GM23248 (cell line): ENCODE measurements at regions not wholly inside any gene's neighbourhood (a gene's known extent, or its start where the extent isn't known, plus 50 kb on each side); places are given as distances from the start of the nearest gene placed in this dataset.

Experiments
- DNase-seq: peaks from one replicate; pipeline ENCODE4 v3.0.0-alpha.2; 2015
- H2AFZ ChIP-seq: fragments of 200-600 bp; sonication (generic); 2 replicates; pipeline ENCODE4 v1.6.1; 2016; ENCODE audit warnings: antibody characterized with exemption
- H3F3A ChIP-seq: fragments of 200-600 bp; sonication (generic); 2 replicates; pipeline ENCODE4 v1.6.1; 2016; ENCODE audit warnings: mild to moderate bottlenecking, antibody characterized with exemption, mixed run types; ENCODE audit not compliant: insufficient read depth
- H3K27ac ChIP-seq: fragments of 200-600 bp; sonication (generic); 2 replicates; pipeline ENCODE4 v1.5.1; 2016; ENCODE audit warnings: mild to moderate bottlenecking
- H3K27me3 ChIP-seq: fragments of 200-600 bp; sonication (generic); replicated peaks from 2 replicates; pipeline ENCODE4 v1.6.1; 2016; ENCODE audit warnings: mild to moderate bottlenecking; ENCODE audit not compliant: insufficient read depth
- H3K36me3 ChIP-seq: fragments of 200-600 bp; sonication (generic); 2 replicates; pipeline ENCODE4 v1.6.1; 2016; ENCODE audit warnings: low read depth, mild to moderate bottlenecking
- H3K4me1 ChIP-seq: fragments of 200-600 bp; sonication (generic); 2 replicates; pipeline ENCODE4 v1.6.1; 2016; ENCODE audit warnings: mild to moderate bottlenecking; ENCODE audit not compliant: insufficient read depth
- H3K4me2 ChIP-seq: fragments of 200-600 bp; sonication (generic); one replicate; pipeline ENCODE4 v1.6.1; 2016; ENCODE audit warnings: mild to moderate bottlenecking; ENCODE audit not compliant: unreplicated experiment
- H3K4me3 ChIP-seq: fragments of 200-600 bp; sonication (generic); 2 replicates; pipeline ENCODE4 v1.5.1; 2016; ENCODE audit warnings: mild to moderate bottlenecking
- H3K79me2 ChIP-seq: fragments of 200-600 bp; sonication (generic); 2 replicates; pipeline ENCODE4 v1.6.1; 2016; ENCODE audit warnings: mild to moderate bottlenecking; ENCODE audit not compliant: insufficient read depth
- H3K9ac ChIP-seq: fragments of 200-600 bp; sonication (generic); 2 replicates; pipeline ENCODE4 v1.6.1; 2016; ENCODE audit warnings: mild to moderate bottlenecking
- H3K9me2 ChIP-seq: fragments of 200-600 bp; sonication (generic); 2 replicates; pipeline ENCODE4 v1.6.1; 2016; ENCODE audit warnings: mixed run types, mild to moderate bottlenecking, moderate library complexity; ENCODE audit not compliant: insufficient read depth
- H3K9me3 ChIP-seq: fragments of 200-600 bp; sonication (generic); one replicate; pipeline ENCODE4 v1.6.1; 2017; ENCODE audit warnings: low read depth
- H4K20me1 ChIP-seq: fragments of 200-600 bp; sonication (generic); 2 replicates; pipeline ENCODE4 v1.6.0; 2016; ENCODE audit not compliant: insufficient read depth
- EZH2 ChIP-seq: fragments of 200-600 bp; sonication (generic); IDR thresholded peaks from 2 replicates; pipeline ENCODE4 v1.6.1; 2018; ENCODE audit warnings: antibody characterized with exemption, mild to moderate bottlenecking; ENCODE audit not compliant: insufficient read depth, poor library complexity, severe bottlenecking
- EZH2phosphoT487 ChIP-seq: fragments of 200-600 bp; sonication (generic); IDR thresholded peaks from 2 replicates; pipeline ENCODE4 v1.6.1; 2018; ENCODE audit warnings: antibody characterized with exemption, moderate library complexity, mild to moderate bottlenecking, low read depth; ENCODE audit not compliant: insufficient read depth
- WGBS, 2 experiments: methylation state at CpG; one replicate each; pipeline ENCODE4 v1.1.6; 2015 to 2017; ENCODE audit warnings: low lambda C conversion rate in 2 of 2, low coverage in 1 of 2; ENCODE audit errors: missing lambda C conversion rate in 2 of 2; 5-methylcytosine and 5-hydroxymethylcytosine counted together
- in situ Hi-C: fragments of 300-500 bp; cut with MboI; formaldehyde crosslinking; loops from 2 replicates; pipeline ENCODE4 v1.15.0; 2020

- in situ Hi-C loops: no loop called here
- no peaks in the 10 kb centered on the region for H3K79me2 ChIP-seq
- H3K9me2 ChIP-seq: no peaks in the 10 kb centered on the region
- H3K27me3 ChIP-seq: no peaks in the 10 kb centered on the region
- H3K9me3 ChIP-seq: no peaks in the 10 kb centered on the region
- 53 to 62% methylated on average over 6 of the region's 6 CpGs for WGBS, 2 experiments
- no peak overlapping the region for H3K4me3 ChIP-seq
- no peaks in the 10 kb centered on the region for H4K20me1 ChIP-seq
- no peak overlapping the region for H3K9ac ChIP-seq
- no peak overlapping the region for H3K4me2 ChIP-seq
- H2AFZ ChIP-seq: no peak overlapping the region
- no peaks in the 10 kb centered on the region for H3K36me3 ChIP-seq
- H3K4me1 ChIP-seq: peaks cover 3% of the 10 kb centered on the region; the same call in 1 of the 2 replicates
- DNase-seq: no peak
- no peak overlapping the region for H3K27ac ChIP-seq
- TF ChIP-seq EZH2: no peak
- no peaks in the 10 kb centered on the region for H3F3A ChIP-seq
These were observed 131.4 kb downstream of the DICER1 start for GRCh38 chr14:95025941-95026340.

GRCh38 chr14:95025218-95025617 is 132.1 kb downstream of the DICER1 start:
- in situ Hi-C loops: no loop called here
- Histone ChIP-seq H3K79me2 (no peaks in the 10 kb centered on the region), H3K27me3 (no peaks in the 10 kb centered on the region), H3F3A (no peaks in the 10 kb centered on the region), H3K4me2 (no peak overlapping the region), H3K27ac (no peak overlapping the region), H3K4me1 (peaks cover 3% of the 10 kb centered on the region; the same call in 1 of the 2 replicates), H3K9me2 (no peaks in the 10 kb centered on the region), H2AFZ (no peak overlapping the region), H3K9me3 (no peaks in the 10 kb centered on the region), H3K9ac (no peak overlapping the region), H3K4me3 (no peak overlapping the region), H4K20me1 (no peaks in the 10 kb centered on the region), H3K36me3 (no peaks in the 10 kb centered on the region)
- peak; percentile 8 for DNase-seq
- TF ChIP-seq EZH2phosphoT487: no peak
- no peak for TF ChIP-seq EZH2
- WGBS, 2 experiments: 29 to 34% methylated on average over 4 of the region's 4 CpGs

DNA sequence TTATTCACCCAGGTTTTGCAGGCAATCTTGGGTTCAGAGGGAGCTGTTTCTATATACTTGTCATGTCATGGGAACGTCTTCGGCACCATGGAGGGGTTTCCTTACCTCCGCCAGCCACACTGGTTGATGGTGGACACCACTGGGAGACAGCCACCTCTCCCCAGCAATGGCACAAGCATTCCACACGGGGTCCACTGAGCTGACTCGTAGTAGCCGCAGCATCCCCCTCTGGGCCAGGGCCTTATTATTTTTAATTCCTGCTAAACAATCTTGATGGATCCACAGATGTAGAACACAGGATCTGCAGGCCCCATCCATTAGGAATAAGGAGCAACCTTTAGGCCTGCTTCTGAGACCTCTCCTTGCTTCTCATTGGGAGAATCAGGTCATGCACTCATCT is 132.9 kb downstream of the DICER1 start:
- Histone ChIP-seq H3K9ac (no peak overlapping the region), H4K20me1 (no peaks in the 10 kb centered on the region), H3K27me3 (no peaks in the 10 kb centered on the region), H3K4me3 (no peak overlapping the region), H3F3A (no peaks in the 10 kb centered on the region), H3K9me3 (no peaks in the 10 kb centered on the region), H2AFZ (no peak overlapping the region), H3K79me2 (no peaks in the 10 kb centered on the region), H3K27ac (no peak overlapping the region), H3K4me1 (peaks cover 3% of the 10 kb centered on the region; the same call in 1 of the 2 replicates), H3K9me2 (no peaks in the 10 kb centered on the region), H3K36me3 (no peaks in the 10 kb centered on the region), H3K4me2 (no peak overlapping the region)
- in situ Hi-C loops: no loop called here
- DNase-seq: no peak
- no peak for TF ChIP-seq EZH2
- TF ChIP-seq EZH2phosphoT487: no peak
- 74 to 76% methylated on average over 6 of the region's 6 CpGs for WGBS, 2 experiments

DNA sequence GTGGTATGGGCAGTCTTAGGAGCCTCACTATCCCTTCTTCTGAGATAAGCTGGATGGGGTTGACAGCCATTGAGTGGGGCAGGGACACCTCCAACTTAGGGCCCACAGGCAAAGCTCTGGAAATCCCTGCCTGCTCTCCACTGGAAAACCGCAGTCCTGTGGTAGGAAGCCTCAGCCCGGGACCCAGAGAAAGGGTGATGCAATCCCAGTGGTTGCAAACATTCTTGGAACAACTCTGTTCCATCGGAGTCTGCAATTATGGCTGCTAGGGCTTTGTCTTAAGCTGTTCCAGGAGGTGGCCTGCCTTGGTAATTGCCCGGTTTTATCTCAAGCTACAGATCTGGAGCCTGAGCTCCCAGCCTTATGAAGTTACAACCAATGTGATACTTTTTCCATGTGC is 133.4 kb downstream of the DICER1 start:
- Histone ChIP-seq H3K79me2 (no peaks in the 10 kb centered on the region), H3K36me3 (no peaks in the 10 kb centered on the region), H3K9me2 (no peaks in the 10 kb centered on the region), H2AFZ (0 out of 2 replicates have a peak overlapping the region, but pooled peaks have one; percentile 39), H3F3A (no peaks in the 10 kb centered on the region), H3K4me1 (peaks cover 3% of the 10 kb centered on the region; the same call in 1 of the 2 replicates), H3K9me3 (no peaks in the 10 kb centered on the region), H3K27ac (no peak overlapping the region), H3K4me2 (no peak overlapping the region), H3K9ac (no peak overlapping the region), H3K4me3 (no peak overlapping the region), H4K20me1 (no peaks in the 10 kb centered on the region), H3K27me3 (no peaks in the 10 kb centered on the region)
- in situ Hi-C loops: no loop called here
- WGBS, 2 experiments: 3 to 13% methylated on average over 4 of the region's 4 CpGs
- DNase-seq: peak; percentile 67
- TF ChIP-seq EZH2phosphoT487: no peak
- TF ChIP-seq EZH2: no peak

DNA sequence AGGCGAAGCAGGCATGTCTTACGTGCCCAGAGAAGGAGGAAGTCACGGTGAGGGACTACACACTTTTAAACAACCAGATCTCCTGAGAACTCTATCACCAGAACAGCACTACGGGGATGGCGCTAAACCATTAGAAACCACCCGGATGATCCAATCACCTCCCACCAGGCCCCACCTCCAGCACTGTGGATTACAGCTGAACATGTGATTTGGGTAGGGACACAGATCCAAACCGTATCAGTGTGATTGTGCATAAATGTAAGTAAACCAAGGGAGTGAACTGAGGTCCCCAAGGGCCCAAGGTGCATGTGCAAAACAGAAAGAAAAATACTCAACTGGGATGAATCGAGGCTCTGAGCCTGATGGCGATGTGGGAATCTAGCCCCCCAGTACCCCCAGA is 134.2 kb downstream of the DICER1 start:
- H3K36me3 ChIP-seq: no peaks in the 10 kb centered on the region
- peaks cover 3% of the 10 kb centered on the region; the same call in 1 of the 2 replicates for H3K4me1 ChIP-seq
- no peak for TF ChIP-seq EZH2phosphoT487
- no peaks in the 10 kb centered on the region for H4K20me1 ChIP-seq
- no peak overlapping the region for H3K4me2 ChIP-seq
- H3K4me3 ChIP-seq: no peak overlapping the region
- no peaks in the 10 kb centered on the region for H3K27me3 ChIP-seq
- no peaks in the 10 kb centered on the region for H3K79me2 ChIP-seq
- no peak for DNase-seq
- WGBS, 2 experiments: 79 to 83% methylated on average over 9 of the region's 9 CpGs
- H3K9me3 ChIP-seq: no peaks in the 10 kb centered on the region
- H3K27ac ChIP-seq: no peak overlapping the region
- H3K9me2 ChIP-seq: no peaks in the 10 kb centered on the region
- in situ Hi-C loops: no loop called here
- H3F3A ChIP-seq: no peaks in the 10 kb centered on the region
- H2AFZ ChIP-seq: no peak overlapping the region
- H3K9ac ChIP-seq: no peak overlapping the region
